ENCODE measurements at regions not wholly inside any gene's neighbourhood (a gene's known extent, or its start where the extent isn't known, plus 50 kb on each side); places are given as distances from the start of the nearest gene placed in this dataset.

GRCh38 chr1:102050556-102050955 lies 53.8 kb upstream of the OLFM3 start:
- no peak for TF ChIP-seq TOX (CRISPR knock-in tag; IDR thresholded peaks at IDR 0.05; ENCODE audit: borderline replicate concordance)
- no peak for TF ChIP-seq ARNTL (CRISPR knock-in tag; IDR thresholded peaks at IDR 0.05; ENCODE audit: borderline replicate concordance, low read depth)
- no peak for ATAC-seq

GRCh38 chr1:102047724-102048123 lies 51.0 kb upstream of the OLFM3 start:
- TF ChIP-seq SNAI2 (CRISPR knock-in tag; IDR thresholded peaks at IDR 0.05) (no peak), CSDC2 (CRISPR knock-in tag; IDR thresholded peaks at IDR 0.05) (no peak), TOX (CRISPR knock-in tag; IDR thresholded peaks at IDR 0.05; ENCODE audit: borderline replicate concordance) (no peak), ZNF70 (CRISPR knock-in tag; IDR thresholded peaks at IDR 0.05) (no peak), ISL1 (CRISPR knock-in tag; IDR thresholded peaks at IDR 0.05) (no peak), POU6F1 (CRISPR knock-in tag; IDR thresholded peaks at IDR 0.05; ENCODE audit: borderline replicate concordance, low read depth) (no peak)
- no peak for ATAC-seq
